ENCODE measurements at regions not wholly inside any gene's neighbourhood (a gene's known extent, or its start where the extent isn't known, plus 50 kb on each side); places are given as distances from the start of the nearest gene placed in this dataset.

DNA sequence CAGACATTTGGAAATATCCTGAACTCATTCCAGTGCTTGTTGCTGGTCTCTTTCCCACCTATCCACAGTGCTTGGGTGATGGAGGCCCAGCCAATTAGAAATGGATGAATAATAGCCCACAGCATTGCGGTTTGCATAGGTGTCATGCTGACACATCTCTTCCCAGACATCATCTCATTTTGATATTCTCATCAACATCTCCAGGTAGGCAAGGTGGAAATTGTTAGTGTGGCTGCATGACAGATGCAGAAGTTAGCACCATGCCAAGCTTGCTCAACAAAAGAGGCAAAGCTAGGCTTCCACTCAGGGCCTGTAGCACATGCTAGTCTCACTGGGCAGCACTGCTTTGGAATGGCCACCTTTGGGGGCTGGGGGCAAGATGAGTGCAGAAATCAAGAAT, 1118.9 kb downstream of the VRK1 start:
- DNase-seq: no peak

DNA sequence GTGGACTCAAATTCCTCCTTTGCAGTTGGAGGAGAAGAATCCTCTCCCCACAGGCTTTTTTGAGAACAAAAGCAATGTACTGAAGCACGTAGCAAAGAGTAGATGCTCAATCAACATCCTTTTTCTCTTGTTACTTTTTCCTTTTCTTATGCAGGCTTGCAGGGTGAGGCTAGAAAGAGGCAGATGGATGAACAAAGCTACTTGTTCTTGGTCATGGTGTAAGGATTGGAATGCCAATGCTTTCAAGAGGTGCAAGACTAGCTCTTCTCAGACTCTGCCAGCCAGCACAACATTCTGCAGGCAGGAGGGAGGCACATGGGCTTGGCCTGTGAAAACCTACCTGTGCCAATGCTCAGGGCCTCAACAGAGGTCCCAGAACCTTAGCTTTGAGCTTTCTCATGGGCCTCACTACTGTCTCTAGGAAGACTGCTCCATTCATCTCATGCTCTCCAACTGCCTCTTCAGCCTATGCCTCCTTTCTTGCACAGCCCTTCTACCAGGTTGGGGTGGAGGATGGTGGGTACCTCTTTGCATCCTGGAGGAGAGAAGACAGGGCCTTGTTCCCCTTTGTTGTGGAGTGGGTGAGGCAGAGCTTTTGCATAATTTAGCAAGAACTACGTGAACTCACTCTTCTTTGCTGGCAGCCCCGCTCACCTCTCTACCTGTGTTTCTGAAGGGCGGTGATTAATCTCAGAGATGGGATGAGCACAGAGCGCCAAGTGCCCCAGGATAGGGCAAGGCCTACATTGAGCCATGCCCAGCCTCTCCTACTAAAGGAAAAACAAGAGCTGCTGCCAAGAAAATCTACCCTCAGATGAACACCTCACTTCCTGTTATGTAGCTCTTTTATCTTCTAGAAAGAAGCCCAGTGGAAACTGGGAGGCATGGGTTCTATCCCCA, 1119.7 kb downstream of the VRK1 start:
- no peak for DNase-seq

DNA sequence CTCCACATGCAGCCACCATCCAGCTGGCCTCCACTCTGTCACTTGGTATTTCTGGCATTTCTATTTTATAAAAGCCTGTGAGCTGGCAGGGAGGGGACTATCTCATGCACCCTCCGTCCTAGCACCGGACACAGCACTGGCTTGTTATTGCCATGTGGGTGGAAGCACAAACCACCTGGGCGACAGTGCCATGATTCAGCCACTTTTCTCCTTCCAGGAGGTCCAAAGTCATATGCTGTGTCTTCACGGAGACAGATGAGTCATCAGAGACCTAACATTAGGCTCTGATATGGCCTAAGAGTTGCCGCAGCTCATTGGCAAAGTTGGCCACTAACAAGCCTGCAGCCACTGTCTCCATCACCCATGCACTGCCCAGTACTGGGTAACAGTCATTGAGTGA, 1123.0 kb downstream of the VRK1 start:
- no peak for DNase-seq

DNA sequence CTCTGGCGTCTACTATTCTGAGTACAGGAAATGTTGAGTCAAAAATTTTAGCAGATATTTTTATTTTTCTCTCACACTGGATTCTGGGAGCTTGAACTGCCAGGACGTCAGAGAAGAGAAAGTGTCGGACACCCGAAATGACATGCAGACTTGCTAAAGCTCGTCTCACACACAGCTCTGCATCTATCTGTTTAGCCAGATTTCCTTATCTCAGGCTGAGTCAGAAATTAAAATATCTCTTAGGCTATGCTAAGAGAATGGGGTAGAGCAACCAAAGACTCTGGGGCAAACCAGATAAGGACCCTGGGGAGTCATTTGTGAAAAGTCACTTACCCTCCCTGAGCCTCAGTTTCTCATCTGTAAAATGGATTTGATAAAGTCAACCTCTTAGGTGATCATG, 1124.1 kb downstream of the VRK1 start:
- no peak for DNase-seq

DNA sequence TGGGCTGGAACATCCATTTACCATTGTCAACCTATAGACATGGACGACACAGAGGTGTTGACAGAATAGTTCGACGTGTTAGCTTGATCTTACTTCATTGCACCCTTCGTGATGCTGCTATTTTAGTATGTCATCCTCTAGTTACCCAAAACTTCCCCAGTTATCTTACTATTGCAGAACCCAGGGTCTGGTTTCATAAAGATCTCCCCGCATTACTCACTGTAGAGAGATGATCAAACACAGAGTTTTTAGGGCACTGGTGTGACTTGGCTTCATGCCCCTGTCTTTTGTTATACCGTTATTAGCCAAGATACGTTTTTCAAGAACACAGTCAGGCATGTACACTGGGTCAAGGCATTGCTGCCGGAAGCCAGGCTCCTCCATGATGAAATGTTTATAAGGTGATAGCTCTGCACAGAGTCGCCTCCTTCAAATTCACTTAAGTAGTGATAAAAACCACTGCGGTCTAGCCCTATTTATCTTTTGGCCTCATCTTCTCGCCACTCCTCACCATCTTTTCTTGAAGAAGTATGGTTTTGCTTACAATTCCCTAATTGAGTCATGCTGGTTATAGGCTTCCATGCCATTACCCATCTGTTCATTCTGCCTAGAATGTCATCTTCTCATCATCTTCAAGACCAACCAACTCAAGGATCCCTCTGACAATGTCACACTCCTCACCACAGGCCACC, 1127.9 kb downstream of the VRK1 start:
- DNase-seq: no peak

DNA sequence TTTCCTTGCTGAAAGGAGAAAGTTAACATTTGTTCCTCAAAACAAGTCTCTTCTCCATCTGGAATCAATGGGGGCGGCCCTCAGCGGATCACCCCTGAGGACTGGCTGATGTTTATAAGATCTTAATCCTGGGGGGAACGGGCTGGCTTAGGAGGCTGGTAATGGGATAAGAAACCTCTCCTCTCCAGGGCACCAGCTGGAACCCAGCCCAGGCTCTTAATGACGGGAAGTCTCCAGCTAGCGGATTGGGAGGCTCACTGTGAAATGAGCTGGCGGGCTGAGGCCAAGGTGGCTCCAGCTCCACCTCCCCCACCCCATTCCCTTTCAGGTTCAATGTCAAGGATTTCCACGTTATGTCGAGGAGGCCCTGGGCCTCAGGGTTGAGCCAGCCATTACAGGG, 1133.0 kb downstream of the VRK1 start:
- no peak for DNase-seq

DNA sequence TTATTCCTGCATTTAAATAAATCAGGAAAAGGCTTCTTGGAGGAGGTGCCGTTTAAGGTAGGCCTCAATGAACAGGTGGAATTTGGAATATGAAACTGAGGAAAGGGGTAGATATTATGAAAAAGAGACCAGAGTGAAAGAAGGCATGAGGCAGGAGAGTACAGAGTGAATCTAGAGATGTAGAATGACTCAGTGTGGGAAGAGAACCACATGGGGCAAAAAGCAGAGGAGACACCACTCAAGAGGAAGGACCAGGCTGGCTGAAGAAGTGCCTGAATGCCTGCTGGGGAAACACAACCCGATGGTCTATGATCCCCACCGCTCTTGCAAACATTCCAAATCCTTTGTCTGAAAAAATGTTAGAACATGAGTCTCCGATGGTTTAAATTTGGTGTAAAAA, 1134.1 kb downstream of the VRK1 start:
- no peak for DNase-seq

DNA sequence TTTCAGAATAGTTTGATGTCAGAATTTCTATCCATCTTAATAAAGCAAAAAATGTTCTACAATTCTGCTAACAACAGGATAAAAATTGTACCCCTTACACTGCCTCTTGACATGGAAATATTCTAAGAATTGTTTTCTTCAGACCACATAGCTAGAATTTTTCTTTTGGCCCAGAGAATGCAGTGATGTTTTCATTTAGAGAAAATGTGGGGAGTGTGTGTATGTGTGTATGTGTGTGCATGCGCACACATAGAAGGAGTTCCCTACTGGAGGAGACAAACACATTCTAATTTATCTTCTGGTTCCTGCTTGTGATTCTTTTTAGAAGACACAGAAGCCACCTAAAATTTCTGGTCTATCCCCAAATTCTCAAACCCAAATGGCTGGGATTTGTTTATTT, 1145.7 kb downstream of the VRK1 start:
- DNase-seq: no peak

DNA sequence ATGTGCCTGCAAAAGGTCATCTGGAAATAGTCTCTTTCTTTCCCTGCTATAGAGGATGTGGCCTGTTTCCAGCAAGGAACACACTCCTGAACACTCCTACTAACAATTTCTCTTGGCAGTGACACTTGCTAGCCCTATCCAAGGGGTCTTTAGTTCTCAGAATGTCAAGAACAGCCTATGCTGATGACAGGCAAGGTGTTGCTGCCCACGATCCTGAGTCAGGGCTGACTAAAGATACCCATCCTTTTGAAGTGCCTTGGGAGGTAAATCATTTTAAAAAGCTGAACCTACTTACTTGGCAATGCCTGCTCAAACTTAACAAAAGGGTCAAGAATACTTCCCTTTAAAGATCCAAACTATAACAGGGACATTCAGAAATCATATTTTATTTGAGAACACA, 1146.4 kb downstream of the VRK1 start:
- DNase-seq: no peak

DNA sequence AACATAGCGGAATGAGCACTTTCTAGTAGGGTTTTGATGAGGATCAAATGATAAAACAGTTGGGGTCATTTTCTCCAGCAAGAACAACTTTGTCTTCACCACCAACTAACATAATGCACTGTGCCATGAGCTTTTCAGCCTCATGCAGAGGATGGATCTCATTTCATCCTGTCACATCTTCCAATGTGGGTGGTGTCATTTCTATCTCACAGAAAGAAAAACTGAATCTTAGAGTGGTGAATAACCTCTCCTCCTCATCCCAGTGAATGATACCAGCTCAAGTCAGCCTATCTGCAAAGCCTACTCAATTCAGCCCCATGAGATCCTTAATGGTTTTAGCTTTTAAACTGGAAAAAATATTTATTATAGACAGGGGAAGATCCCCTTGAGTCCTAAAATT, 1147.2 kb downstream of the VRK1 start:
- no peak for DNase-seq

DNA sequence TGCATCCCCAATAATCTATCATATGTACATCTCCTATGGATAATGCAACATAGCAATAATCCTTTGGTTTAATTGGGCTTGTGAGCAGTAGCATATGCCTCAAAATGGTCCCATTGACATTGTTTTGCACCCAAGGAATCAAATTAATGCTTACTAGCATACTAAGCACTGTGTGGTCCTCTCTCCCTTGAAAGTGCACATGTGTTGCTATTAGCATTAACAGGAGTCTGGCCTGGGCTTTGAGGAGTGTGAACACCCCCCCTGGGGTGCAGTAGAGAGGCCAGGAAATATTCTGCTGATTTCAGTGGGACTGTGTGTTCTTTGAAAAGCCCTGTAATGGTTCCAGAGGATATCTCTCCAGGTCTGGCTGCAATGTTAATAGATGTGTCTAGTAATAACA, 1148.4 kb downstream of the VRK1 start:
- DNase-seq: no peak

DNA sequence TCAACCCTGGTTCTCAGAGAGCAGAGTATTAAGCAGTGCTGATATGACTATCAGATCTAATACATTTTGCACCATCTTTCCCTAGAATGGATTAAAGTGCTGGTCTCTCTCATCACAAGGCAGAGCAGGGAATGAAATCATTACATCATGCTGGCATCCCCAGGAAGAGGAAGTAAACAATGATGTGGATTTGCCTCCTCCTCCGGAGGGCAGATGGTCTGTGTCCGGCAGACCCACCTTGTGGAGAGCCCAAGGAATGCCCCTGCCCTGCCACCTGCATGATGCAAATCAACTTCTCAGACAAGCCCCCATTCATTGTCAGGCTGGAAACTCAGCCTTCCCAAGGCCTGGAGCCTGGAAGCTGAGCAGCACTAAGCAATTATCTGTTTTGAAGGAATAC, 1149.1 kb downstream of the VRK1 start:
- DNase-seq: no peak

DNA sequence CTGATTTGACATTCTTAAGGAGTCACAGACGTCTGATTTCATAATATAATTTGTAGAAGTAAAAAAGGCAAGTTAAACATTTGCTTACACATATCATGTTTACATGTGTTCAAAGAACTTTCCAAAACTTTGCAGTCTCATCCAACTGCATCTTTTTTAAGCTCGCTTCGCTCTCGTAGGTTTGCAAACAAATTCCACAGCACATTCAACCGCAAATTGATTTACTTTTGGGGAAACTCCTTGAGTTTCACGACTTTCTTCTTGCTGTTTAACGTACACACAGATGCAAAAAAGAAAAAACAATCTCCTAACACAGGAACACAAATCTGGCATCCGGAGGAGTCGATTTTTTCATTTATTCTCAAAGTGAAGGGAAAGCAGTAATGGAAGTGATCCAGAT, 1149.5 kb downstream of the VRK1 start:
- DNase-seq: no peak

DNA sequence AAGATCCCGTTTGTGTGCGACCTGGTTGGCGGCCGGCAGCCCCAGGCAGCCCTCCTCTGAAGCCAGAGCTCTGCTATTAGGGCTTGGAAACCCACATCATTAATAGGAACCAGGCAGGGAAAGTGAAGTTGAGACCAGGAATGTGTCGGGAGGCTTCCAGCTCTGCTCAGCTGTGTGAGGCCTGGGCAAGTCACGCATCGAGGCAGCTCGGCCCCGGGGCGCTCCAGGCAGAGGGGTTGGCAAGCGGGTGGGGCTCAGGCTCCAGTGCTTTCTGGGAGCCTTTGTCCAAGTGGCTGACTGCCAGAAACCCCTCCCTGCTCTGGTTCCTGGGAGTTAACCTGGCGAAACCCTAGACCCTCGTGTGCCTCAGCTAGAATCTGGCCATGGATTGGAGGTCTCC, 1151.7 kb downstream of the VRK1 start:
- no peak for DNase-seq

DNA sequence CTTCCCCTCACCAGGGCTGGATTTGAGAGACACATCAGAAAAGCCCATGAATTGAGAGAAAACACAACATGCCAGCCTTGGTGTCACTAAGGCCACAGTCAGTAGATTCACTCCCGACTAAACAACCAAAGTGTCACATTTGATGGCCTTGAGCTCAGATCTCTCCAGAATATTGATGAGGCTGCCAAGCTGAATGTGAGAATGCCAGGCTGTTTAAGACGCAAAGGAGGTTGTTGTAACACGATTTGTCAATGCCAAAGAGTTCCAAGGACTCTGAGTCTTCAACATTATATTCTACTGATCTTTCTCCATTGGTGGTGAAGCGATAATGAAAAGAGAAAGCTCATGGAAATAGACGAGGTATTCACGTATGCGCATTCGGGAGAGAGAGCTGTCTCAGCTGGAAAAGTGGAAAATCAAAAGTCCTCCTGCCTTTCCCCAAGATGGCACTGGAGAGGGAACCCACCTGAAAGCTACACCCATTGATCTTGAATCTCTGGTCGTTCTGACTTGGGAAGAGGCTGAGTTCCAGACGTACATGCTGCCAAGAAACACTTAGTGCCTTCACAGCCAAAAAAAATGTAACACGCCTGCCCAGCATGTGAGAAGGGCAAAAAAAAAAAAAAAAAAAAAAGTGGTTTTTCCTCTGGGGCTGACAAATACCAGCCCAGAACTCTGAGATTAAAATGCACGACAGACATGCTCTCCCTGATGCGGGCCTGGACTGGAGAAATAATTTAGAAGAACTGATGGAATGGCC, 1159.6 kb downstream of the VRK1 start:
- no peak for DNase-seq

DNA sequence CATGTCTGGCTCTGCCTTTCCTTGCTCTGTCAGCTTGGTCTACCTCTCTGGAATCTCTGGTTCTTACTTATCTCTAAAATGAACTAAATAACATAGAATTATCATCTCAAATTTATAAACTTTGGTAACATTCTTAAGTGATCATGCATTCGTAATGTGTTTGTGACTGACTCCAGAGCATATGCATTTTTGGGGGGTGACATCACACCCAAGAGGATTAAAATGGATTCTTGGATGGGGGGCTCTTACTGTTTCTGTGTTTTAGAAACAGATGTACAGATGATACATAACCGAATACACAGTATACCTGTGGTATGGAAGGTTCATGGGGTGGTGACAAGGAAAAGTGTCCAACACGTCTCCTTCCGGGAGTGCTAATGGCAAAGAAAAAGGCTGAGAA, 1162.1 kb downstream of the VRK1 start:
- DNase-seq: no peak

DNA sequence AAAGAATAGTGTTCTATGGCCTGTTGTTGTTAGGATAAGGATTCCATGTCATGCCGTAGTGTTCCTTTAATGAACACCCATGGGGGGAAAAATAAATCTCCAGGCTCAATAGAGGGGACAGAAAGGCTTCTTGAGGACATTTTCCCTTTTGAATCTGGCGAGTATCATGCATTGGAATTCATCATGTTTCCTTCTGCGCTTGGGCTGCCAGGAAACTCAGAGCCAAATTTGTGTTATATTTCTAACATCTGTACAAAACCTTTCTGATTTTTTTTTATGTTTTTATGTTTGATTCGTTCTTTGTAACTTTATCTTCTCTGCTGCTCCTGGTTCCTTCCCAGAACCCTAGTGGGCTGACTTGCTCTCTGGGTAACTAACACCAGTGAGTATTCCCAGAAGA, 1163.3 kb downstream of the VRK1 start:
- no peak for DNase-seq

DNA sequence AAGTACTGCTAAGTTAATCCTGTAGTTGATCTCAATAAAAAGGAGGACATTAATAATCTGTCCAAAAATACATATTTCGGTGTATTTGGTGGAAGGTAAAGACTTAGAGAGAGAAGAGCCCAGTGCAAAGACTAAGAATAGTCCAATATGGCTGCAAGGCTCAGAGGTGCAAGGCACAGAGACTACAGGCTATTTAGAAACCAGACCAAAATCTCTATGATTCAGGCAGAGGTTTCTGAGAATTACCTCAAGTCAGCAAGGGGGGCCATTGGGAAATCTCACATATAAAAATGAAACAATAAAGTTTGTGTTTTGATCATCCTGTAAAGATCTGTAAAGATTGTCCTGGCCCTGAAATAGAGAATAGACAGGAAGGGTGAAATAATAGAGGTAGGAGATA, 1173.0 kb downstream of the VRK1 start:
- DNase-seq: no peak

DNA sequence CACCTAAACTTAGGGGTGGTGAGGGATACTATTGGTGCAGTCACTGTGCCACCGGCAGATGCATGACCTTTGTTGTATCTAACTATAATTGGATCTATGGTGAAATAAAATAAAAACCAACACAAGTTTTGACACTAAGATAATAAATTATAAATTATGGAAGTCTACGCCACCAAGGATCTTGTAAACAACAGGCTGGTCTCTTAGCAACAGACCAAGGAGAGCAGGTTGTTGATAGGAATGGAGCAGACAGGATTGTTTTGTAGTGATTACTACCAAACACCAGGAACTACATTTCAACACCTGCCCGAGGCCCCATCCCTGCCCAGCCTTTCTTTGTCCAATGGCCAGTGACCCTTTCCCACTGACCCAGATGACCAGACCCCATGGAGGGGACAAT, 1178.0 kb downstream of the VRK1 start:
- no peak for DNase-seq

DNA sequence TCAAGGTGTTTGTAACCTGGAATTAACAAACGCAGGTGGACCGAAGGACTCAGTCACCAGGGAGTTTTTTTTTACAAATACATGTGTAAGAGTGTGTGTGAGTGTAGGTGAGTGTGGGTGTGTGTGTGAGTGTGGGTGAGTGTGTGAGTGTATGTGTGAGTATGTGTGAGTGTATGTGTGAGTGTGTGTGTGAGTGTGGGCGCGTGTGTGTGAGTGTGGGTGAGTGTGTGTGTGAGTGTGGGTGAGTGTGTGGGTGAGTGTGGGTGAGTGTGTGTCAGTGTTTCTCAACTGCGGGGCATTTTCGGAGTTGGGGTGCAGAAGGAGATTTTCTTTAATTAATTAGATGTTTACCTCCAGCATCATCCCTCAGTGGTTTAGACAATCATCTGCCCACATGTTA, 1178.8 kb downstream of the VRK1 start:
- DNase-seq: no peak

DNA sequence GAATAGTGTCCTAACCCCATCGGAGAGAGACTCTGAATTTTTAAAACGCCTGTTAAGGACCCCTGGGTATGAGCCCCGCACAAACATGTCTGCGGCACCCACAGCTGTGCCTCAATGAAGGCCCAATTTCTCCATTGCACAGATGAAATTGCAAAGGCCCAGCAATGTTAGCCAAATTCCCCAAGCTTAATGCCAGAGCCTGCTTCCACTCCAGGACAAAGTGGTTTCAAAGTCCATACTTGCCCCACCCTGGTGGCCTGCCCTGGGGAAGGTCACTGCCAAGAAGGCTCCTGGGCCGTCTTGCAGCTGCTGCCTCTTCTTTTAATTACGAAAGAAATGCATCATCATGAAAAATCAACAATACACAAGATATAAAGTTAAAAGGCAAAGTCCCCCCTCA, 1179.7 kb downstream of the VRK1 start:
- no peak for DNase-seq

DNA sequence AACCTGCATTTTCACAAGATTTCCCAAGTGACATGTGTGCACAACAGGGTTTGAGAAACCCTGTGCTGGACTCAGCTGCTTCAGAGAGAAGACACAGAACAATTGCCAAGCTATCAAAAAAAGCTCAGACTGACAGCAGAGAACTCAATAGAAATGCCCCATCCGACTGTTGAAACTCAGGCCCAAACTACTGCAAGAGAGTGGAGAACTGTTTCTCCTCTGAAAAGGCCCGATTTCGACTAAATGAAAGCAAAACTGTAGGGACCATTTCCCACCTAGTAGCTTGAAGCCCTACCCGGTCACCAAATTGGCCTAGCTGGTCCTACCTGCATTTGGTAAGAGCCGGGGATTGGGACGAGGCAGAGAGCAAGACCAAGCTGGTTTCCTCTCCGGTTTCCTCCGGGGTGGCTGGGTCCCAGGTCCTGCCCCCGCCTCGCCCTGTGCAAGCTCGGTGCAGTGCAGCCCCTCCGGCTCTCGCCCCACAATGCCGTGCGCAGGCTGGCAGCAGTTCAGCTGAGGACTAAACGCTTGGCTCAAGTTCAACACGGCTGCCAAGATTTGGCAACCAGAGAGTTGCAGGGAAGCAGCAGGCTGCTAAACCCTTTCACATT, 1180.6 kb downstream of the VRK1 start:
- no peak for DNase-seq

DNA sequence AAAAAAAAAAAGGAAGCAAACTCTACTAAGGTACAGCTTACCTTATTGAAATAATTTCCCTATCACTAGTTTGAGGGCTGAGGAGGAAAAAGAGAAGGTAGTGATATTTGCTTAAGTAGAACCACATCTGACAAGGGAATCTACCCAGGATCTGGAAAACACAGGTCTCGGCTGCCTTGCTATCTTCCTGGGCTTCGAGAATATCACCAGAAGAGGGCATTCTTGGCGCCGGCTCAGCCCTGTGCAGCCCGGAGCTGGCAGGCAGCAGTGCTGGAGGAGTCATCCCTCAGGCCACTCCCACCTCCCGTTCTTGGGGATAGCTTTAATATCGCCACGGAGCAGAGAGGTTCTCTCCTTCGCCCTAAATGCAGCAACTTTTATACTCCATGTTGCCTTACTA, 1181.2 kb downstream of the VRK1 start:
- DNase-seq: peak; percentile 4
